HG02938 (cell line): ENCODE measurements at regions not wholly inside any gene's neighbourhood (a gene's known extent, or its start where the extent isn't known, plus 50 kb on each side); places are given as distances from the start of the nearest gene placed in this dataset.

Experiments used
- ATAC-seq: cut with Tn5 transposase; IDR thresholded peaks from one replicate; pipeline ENCODE4 v1.9.1; 2021; ENCODE audit warnings: mild to moderate bottlenecking, moderate library complexity; ENCODE audit not compliant: unreplicated experiment

DNA sequence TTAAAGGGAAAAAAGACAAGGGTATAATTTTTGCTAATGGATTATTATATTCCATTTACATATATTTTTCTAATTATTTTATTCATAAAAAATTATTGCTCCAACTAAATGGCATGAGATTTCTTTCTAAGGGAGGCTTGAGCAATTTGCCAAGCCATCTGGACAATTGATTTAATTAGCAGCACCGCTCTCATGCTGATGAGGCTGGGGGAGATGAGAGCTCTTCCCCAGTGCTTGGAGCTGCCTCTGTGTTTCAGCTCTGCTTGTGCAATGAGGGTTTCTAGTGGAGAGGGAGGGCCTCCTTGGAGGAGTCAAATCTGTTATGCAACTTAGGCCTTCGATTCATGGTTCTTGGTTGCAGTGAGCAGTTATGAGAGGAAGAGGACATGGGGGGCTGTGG is 574.3 kb downstream of the TCERG1L start:
- ATAC-seq, result no peak

DNA sequence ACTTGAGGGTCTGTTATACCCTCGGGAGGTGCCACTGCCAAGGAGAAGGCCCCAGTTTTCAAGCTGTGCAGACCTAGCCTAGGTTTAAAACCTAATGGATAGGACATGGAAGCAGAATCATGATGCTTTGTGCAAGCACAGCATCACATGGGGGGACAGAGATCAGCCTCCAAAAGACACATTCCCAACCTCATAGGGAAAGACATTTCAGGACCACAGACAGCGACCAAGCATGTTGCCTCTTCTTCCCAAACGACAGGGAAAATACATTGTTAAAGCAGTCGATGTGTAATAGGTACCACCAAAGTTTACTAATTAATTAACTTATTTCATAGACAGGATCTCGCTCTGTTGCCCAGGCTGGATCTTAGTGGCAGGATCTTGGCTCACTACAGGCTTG is 573.9 kb downstream of the TCERG1L start:
- ATAC-seq, result no peak

DNA sequence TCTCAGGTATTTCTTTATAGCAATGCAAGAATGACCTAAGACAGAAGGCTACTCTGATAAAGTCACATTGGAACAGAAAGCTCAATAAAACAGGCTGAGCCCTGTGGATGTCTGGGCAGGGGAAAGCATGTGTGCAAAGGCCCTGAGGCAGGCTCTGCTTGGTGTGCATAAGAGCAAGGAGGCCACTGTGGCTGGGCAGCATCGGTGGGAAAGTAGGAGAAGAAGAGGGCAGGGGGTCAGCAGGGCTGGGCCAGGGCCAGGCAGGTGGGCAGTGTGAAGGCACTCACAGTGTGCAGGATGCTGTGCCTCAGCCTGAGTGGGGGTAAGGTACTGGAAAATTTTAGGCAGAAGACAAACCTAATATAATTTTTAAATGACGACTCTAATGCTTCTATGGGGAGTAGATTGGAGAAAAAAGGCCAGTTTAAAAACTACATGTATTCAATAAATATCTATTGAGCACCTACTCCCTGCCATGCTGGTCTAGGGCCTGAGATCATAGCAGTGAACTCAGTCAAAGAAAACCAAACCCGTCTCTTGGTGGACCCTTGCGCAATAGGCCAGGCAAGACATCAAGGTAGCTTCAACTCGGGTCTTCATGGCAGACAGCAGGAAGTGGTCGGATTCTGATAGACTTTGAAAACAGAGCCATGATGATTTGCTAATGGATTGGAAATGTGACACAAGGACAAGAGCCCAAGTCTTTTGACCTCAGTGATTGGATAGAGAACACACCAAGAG is 572.3 kb downstream of the TCERG1L start:
- no peak for ATAC-seq

DNA sequence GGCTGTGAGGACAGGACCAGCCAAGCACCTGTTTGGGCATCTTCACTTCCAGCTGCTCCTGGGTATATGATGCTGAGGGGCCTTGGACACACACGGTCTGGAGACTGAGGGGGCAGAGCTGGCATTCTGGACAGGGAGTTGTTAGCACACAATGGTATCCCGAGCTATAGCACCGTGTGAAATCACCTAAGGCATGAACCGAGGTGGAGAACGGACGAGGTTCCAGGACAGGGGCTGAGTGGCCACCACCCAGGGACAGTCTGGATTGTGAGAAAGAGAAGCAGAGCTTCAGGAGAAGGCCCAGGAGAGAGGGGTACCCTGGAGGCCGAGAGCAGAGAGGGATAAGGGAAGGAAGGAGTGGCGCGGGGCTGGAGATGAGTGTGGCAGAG is 571.8 kb downstream of the TCERG1L start:
- no peak for ATAC-seq

DNA sequence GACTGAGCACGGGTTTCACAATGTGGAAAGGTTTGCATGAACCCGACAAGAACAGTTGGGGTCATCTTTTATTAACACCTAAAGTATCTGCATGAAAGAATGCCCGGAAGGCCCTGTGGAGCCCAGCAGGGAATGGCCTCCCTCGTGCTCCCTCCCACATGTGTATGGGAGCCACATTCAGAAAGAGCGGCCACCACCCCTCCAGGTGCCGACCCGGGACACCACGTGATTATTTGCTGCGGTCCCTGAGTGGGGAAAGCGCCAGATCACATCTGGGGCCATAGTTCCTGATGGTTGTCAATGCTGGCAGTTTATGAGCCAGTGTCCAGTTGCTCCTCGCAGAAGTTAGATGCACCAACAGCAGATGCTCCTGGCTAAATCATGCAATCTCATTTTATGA is 571.4 kb downstream of the TCERG1L start:
- ATAC-seq, result no peak

DNA sequence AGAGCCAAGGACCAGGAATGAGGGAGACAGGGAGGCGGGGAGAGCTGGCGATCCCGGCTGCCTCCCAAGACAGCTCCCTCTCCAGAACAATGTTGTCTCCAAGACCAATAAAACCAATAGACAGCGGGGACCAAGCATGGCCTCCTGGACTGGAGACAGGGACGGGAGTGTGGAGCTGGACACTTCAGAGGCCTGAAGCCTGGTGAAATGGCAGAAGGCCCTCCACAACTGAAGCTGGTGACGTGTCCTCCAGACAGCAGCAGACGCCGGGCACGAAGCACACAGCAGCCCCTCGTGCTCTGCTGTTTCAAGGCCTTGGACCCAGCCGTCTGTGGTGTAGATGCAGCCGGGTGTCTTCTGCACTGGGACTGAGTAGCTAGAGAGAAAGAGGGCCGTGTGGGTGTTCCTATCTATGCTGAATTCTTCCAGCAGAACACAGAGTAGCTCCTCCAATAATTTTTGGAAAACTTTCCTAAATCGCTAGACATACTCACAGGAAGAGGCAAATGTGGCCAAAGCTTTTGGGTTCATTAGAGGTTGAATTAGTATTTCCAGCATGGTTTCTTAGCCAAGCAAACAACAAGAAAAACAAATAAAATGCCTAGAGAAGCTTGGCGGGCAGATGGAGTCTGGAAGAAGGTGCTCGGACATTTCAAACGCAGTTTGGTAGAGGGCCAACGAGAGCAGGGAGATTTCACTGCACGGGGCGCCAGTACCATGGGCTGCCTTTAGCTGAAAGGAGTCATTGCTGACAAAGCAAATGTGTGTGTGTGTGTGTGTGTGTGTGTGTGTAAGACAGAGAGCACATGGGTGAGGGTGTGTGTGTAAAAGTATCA is 570.4 kb downstream of the TCERG1L start:
- no peak for ATAC-seq

DNA sequence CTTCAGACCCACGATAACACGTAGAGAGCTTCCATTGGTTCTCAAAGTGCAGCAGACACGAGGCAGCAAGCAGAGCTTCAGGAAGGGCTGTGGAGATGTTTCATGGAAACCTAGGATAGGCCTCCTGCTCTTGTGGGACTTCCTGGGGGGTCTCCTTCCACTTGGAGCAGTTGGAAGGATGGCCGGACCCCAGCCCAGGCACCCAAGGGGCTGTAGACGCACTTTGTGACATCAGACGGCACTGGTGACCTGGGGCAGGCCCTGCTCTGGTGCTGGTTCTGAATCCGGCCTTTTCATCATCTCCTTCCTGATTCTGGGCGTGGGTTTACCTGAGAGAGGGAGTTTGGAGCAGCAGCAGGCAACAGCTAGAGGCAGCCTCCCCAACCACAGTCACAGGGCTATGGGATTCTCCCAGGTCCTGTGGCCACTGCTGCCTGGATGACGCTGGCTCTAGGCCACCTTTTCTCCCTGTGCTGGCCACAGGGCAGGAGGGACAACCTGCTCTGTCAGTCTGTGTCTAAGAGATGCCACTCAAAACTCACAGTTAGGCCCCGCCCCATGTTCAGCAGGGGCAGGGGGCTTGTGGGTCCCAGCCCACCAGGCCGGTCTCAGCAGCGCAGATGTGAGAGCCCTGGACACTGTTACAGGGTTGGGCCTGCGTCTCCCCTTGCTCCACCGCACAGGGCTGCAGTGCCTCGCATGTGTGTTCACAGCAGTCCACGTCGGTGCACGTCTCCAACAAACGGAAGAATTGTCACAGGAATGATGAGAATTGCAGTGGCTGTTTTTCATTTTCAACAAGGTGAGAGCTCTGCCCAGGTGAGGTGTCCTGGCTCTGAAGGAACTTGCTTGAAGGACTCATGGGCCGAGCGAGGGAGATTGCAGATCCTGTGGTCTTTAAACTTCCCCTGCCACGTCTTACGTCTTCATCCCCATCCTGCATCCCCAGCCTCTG is 569.3 kb downstream of the TCERG1L start:
- ATAC-seq, result no peak

DNA sequence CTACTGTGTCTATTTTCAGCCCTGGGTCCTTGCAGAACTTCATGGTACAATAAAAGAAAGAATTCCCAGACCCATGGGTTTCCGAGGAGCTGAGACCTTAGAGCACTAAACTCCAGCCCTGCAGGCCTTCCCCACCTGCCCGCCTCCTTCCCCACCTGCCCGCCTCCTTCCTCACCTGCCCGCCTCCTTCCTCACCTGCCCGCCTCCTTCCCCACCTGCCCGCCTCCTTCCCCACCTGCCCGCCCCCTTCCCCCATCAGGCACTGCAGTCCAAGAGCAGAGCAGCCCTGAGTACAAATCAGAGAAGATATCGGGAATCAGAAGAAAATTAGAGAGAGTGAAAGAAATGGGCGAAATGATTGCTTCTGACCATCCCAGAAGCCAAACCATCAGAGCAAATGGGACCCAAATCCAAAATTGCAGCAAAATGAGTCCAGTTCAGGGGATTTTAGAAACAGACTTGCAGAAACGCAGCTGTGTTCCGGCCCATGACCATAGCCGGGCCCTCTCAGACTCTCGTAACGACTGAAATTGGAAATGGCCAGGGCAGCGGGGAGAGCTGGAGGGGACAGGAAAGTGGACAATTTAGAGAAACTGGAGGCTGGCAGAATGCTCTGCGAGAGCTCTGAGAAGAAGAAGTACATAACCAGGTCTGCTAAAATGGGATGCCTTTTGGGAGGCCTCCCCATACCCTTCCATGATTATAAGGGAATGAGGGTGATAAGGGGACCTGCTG is 568.4 kb downstream of the TCERG1L start:
- no peak for ATAC-seq

DNA sequence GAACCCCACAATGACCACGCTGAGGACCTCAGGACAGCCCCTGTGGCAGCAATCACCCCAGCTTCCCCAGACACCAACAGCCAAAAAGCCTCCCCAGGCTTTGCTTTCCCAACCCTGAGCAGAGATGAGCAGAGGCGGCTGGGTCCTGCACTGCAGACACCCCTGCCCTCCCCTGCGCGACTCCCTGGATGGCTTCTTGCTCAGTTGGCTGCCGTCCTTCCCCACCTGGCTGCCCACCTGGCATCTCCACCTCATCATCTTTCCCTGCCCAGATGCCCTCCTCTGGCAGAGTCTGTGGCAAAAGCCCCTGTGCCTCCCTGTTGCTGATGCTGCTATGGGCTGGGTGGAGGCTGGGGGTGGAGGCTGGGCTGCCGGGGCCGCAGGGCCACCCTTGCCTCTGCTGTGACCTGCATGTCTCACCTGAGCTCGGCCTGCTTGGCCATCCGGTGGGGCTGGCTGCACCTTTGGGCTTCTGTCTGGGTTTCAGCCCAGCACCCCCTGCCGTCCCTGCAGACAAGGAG is 567.7 kb downstream of the TCERG1L start:
- no peak for ATAC-seq

DNA sequence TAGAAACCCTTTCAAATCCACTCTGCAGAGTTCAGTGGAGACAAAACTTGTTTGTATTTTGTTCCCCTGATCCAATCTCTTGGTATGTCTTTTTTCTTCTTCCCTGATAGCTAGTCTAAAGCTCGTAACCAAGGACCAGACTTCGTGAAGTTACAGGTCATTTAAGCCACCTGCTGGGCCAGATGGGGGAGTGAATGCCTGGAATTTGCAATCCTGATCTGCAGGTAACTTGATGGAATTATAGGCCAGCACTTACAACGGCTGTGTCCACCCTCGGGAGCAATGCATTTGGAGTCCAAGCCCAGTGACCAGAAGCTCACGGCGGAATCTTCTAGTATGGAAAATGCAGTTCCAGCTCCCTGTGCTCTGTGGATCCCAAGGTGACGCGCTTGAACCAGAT is 566.9 kb downstream of the TCERG1L start:
- no peak for ATAC-seq

DNA sequence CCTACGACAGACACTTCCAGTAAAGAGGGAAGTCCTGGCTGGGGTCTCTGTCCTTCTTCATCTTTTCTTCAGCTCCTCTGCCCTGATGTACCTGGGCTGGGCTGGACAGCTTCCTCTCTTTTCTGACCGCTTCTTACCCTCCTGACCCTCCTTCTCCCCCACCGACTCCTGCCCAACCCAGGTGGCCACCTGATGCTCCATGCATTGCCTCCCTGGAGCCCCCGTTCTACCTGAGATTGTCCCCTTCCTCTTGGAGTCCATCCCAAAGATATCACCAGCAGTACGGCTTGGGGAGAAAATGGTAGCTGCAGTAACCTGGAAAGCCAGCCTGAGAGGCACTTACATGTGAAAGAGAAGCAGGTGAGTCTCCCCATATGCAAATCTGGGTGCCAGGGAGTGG is 566.3 kb downstream of the TCERG1L start:
- ATAC-seq, result no peak

DNA sequence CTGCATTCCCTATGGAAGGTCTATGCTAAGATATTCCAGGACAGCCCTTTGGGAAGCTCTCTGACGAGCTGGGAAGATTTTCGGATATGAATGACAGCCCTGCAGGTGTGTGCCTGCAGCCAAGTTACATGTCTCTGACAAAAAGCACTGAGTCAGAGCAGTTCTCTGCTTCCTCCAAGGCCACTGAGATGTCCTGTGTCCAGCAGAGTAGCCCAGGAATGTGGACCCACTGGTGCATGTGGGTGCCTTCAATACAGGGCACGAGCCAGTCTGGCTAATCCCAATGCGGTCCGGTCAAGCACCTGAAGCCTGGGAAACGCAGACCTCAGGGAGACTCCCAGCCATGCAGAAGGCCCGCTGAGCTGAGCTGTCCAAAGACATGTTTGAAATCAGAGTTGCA is 565.7 kb downstream of the TCERG1L start:
- ATAC-seq, result no peak

DNA sequence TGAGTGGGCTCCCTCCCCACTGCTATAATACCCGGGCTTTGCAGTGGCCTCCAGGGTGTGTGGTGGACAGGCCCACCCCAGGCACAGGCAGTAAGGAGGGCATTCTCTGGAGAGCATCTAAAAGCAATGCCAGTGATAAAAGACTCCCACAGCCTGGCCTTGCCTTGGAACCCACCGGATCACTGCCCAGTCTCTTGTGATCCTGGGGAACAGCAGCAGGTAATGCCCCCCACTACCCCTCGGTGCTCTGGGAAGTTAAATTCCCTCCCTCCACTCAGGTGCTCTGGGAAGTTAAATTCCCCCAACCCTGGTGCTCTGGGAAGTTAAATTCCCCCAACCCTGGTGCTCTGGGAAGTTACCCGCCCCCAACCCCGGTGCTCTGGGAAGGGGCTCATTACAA is 565.2 kb downstream of the TCERG1L start:
- ATAC-seq, result no peak

DNA sequence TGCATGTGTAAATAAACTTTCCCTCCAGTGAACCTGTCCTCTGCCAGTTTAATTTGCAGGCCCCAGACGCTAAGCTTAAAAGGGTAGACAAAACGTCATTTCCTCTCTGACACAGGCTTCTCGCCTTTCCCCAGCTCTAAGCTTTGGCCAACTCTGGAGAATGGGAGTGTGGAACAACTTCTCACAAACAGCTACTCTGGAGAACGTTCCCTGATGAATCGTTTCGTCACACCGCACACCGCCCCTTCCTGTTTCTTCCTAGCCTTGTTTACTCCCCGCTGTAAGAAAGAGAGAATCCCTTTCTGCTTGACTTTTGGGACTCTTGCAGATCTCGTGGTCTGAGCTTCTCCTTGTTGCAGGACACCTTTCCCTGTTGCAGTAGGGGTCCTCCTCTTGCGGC is 564.2 kb downstream of the TCERG1L start:
- no peak for ATAC-seq

DNA sequence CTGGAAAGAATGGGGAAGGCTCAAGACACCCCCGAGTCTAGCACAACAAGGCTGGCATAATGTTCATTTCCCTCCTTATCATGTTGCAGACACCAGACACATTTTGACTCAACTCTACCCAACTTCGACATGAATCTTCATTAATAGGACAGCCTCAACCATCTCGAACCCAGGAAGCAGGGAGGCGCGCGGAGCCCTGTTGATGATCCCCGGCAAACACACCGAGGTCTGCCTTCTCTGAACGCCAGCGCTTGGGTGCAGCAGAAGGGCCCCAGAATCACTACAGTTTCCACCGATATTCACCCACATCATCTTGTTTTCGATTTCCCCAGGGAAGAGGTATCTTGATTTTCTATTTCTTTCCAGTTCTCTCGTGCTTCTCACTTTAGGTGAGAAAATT is 563.6 kb downstream of the TCERG1L start:
- ATAC-seq, result no peak

DNA sequence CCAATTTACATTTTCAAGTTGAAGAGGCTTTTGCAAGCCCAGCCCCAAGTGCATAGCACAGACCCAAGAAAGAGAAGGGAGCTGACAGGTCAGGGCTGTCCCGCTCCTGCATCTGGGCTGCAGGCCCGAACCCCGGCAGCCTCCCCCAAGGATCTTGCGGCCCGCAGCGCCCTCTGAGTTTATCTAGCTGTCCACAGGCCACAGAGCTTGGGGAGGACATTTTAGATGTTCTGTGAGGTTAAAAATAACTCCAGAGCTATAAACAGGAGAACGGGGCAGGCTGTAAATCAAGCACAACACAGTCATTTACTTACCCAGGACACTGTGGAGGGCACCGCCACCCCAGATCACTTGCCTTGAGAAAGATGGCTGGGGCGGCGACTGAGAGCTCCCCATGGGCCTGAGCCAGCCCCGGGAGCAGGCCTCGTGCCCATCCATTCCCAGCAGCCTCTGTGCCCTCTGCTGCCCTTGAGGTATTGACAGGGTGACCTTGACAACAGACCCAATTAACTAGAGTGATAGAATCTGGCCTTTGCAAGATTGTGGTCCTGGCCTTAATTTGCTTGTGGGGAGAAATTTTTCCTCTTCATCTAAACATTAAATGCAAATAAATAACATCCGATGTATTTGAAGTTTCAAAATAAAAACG is 563.0 kb downstream of the TCERG1L start:
- ATAC-seq, result no peak

DNA sequence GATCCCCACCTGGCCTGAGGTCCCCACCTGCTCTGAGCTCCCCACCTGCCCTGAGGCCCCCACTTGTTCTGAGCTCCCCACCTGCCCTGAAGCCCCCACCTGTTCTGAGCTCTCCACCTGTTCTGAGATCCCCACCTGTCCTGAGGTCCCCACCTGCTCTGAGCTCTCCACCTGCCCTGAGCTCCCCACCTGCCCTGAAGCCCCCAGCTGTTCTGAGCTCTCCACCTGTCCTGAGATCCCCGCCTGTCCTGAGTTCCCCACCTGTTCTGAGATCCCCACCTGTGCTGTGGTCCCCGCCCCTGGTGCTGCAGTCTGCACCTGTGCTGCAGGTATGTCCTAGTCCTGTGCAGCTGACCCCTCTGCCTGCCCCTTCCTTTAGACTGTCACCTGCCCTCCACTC is 561.6 kb downstream of the TCERG1L start:
- no peak for ATAC-seq

DNA sequence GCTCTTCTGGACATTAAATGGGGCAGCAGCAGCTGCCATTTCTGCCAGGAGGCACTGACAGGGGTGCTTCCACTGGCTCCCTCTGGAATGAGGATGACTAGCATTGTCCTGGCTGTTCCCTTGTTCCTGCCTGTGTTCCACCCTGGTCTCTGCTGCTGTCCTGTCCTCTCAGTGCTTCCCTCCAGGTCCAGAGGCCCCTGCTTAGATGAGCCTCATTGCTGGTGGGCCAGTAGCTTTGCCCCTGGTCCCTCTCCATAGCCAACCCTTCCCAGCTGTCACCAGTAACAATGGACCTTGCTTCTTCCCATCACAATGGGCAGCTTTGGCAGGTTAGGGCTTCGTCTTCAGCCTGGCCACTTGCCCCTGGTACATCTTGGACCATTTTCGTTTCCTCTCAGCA is 561.1 kb downstream of the TCERG1L start:
- ATAC-seq, result no peak

DNA sequence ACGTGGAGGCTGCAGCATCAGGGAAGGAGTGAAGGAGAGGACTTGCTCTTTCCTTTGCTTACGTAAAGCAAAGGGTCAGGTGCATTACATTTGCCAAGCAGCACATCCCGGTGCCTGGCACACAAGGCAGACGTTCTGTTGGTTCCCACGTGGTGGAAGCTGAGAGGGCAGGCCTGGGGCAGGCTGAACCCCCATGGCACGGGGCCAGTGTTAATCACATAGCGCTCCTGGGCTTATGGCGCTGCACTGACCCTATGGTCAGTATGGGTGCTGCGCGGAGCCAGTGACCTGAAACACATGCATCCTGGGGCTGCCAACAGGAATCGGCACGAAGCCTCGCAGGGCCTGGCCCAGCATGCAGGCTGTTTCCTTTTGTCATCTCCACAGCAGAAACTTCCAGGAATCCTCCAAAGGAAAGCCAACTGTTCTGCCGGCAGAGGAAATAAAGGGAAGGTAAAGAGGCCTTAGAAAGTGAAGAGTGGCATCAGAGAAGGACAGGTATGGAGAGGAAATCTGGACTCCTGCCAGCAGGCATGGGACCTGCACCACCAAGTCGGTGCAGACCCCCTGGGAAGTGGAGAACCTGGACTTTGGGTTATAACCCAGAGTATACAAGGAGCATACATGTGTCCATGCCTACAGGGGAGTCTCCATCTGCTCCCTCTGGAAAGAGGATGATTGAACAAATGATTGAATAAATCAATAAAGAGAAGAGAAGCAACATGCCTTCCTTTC is 560.2 kb downstream of the TCERG1L start:
- ATAC-seq, result no peak
